ENCODE measurements at regions not wholly inside any gene's neighbourhood (a gene's known extent, or its start where the extent isn't known, plus 50 kb on each side); places are given as distances from the start of the nearest gene placed in this dataset.

- H3K27me3 ChIP-seq (replicated peaks in 1 of 7), result no peaks in the 10 kb centered on the region
- H3K9me3 ChIP-seq, result peaks cover 0 to 23% (median 5%) of the 10 kb centered on the region in 8 donors
- 87 to 96% (median 88%) methylated on average over 2 of the region's 2 CpGs for WGBS, 5 donors
- H3K4me1 ChIP-seq, result no peaks in the 10 kb centered on the region
- no peak overlapping the region for H3K4me3 ChIP-seq
- no peak overlapping the region for H3K27ac ChIP-seq
- intact Hi-C loops (cut with DNase I; ENCODE audit: low total_unique reads), result no loop called here
- H3K36me3 ChIP-seq, result no peaks in the 10 kb centered on the region
- no peak for TF ChIP-seq POLR2AphosphoS5 (IDR thresholded peaks at IDR 0.05)
- TF ChIP-seq POLR2A (IDR thresholded peaks at IDR 0.05), result no peak
- TF ChIP-seq CTCF (IDR thresholded peaks at IDR 0.05 in 8 of 11, conservative IDR thresholded peaks at IDR 0.05 in 3 of 11), result no peak
- no peak for DNase-seq
Observed at GRCh38 chr1:105865546-105865945, 1190.9 kb upstream of the PRMT6 start.

GRCh38 chr1:105872817-105873216 is 1183.7 kb upstream of the PRMT6 start:
- WGBS, 5 donors, result 68 to 87% (median 75%) methylated on average over 1 of the region's 1 CpG
- TF ChIP-seq POLR2A (IDR thresholded peaks at IDR 0.05) (no peak), CTCF (IDR thresholded peaks at IDR 0.05 in 8 of 11, conservative IDR thresholded peaks at IDR 0.05 in 3 of 11) (no peak), POLR2AphosphoS5 (IDR thresholded peaks at IDR 0.05) (no peak)
- Histone ChIP-seq H3K4me3 (no peak overlapping the region), H3K9me3 (peaks cover 0 to 20% (median 12%) of the 10 kb centered on the region in 8 donors), H3K27me3 (replicated peaks in 1 of 7) (no peaks in the 10 kb centered on the region), H3K4me1 (peaks cover 0 to 5% (median 0%) of the 10 kb centered on the region in 6 donors), H3K36me3 (no peaks in the 10 kb centered on the region), H3K27ac (no peak overlapping the region)
- intact Hi-C loops (cut with DNase I; ENCODE audit: low total_unique reads), result no loop called here
- DNase-seq, result no peak

- H3K4me3 ChIP-seq, result no peak overlapping the region
Observed at GRCh38 chr1:105874621-105875020, 1181.9 kb upstream of the PRMT6 start.

GRCh38 chr1:105886309-105886708 is 1170.2 kb upstream of the PRMT6 start:
- TF ChIP-seq POLR2A (IDR thresholded peaks at IDR 0.05) (no peak), POLR2AphosphoS5 (IDR thresholded peaks at IDR 0.05) (no peak), CTCF (IDR thresholded peaks at IDR 0.05 in 8 of 11, conservative IDR thresholded peaks at IDR 0.05 in 3 of 11) (no peak)
- H3K4me3 ChIP-seq, result no peak overlapping the region
- H3K27me3 ChIP-seq (replicated peaks in 1 of 7), result no peaks in the 10 kb centered on the region
- peaks cover 0 to 19% (median 2%) of the 10 kb centered on the region in 8 donors for H3K9me3 ChIP-seq
- no peaks in the 10 kb centered on the region for H3K4me1 ChIP-seq
- no peak overlapping the region for H3K27ac ChIP-seq
- intact Hi-C loops (cut with DNase I; ENCODE audit: low total_unique reads), result no loop called here
- DNase-seq, result no peak
- H3K36me3 ChIP-seq, result no peaks in the 10 kb centered on the region

More at GRCh38 chr1:105874621-105875020, 1181.9 kb upstream of the PRMT6 start:
- no peak for TF ChIP-seq POLR2A (IDR thresholded peaks at IDR 0.05)
- no peak for TF ChIP-seq POLR2AphosphoS5 (IDR thresholded peaks at IDR 0.05)
- TF ChIP-seq CTCF (IDR thresholded peaks at IDR 0.05 in 8 of 11, conservative IDR thresholded peaks at IDR 0.05 in 3 of 11), result no peak
- H3K27me3 ChIP-seq (replicated peaks in 1 of 7), result no peaks in the 10 kb centered on the region
- H3K9me3 ChIP-seq, result peaks cover 0 to 30% (median 19%) of the 10 kb centered on the region in 8 donors
- H3K36me3 ChIP-seq, result no peaks in the 10 kb centered on the region
- intact Hi-C loops (cut with DNase I; ENCODE audit: low total_unique reads), result no loop called here
- H3K27ac ChIP-seq, result peak overlapping the region in 5 of 8 donors; percentile 14 to 42 (median 29)
- DNase-seq, result no peak
- H3K4me1 ChIP-seq, result peaks cover 0 to 5% (median 0%) of the 10 kb centered on the region in 6 donors
